H9 (cell line): ENCODE measurements at regions not wholly inside any gene's neighbourhood (a gene's known extent, or its start where the extent isn't known, plus 50 kb on each side); places are given as distances from the start of the nearest gene placed in this dataset.

Experiments
- DNase-seq: peaks from one replicate; pipeline ENCODE4 v3.0.0-alpha.2; 2017
- H2AFZ ChIP-seq: one replicate; pipeline ENCODE4 v1.6.1; 2013; ENCODE audit warnings: mild to moderate bottlenecking, low read length, control low read depth, moderate library complexity
- H2AK5ac ChIP-seq: 2 replicates; pipeline ENCODE4 v1.6.1; 2013; ENCODE audit warnings: low read length, control low read depth, mixed read lengths; ENCODE audit not compliant: insufficient read length
- H2BK120ac ChIP-seq: one replicate; pipeline ENCODE4 v1.6.1; 2013; ENCODE audit warnings: low read depth, mild to moderate bottlenecking, low read length, control low read depth, inconsistent platforms; ENCODE audit not compliant: poor library complexity, severe bottlenecking
- H2BK12ac ChIP-seq: 2 replicates; pipeline ENCODE4 v1.6.1; 2013; ENCODE audit warnings: low read length, control low read depth, mixed read lengths, low read depth; ENCODE audit not compliant: insufficient read length
- H2BK15ac ChIP-seq: 2 replicates; pipeline ENCODE4 v1.6.1; 2013; ENCODE audit warnings: low read depth, low read length, control low read depth
- H2BK20ac ChIP-seq: one replicate; pipeline ENCODE4 v1.6.1; 2013; ENCODE audit warnings: low read depth, mild to moderate bottlenecking, low read length, control low read depth, inconsistent platforms; ENCODE audit not compliant: poor library complexity, severe bottlenecking
- H2BK5ac ChIP-seq: 2 replicates; pipeline ENCODE4 v1.6.1; 2013; ENCODE audit warnings: low read length, control low read depth, mixed read lengths; ENCODE audit not compliant: insufficient read length
- H3K14ac ChIP-seq: 2 replicates; pipeline ENCODE4 v1.6.1; 2013; ENCODE audit warnings: low read length, control low read depth; ENCODE audit not compliant: insufficient read depth
- H3K18ac ChIP-seq: 2 replicates; pipeline ENCODE4 v1.6.1; 2013; ENCODE audit warnings: low read depth, mild to moderate bottlenecking, mixed read lengths, low read length, control low read depth; ENCODE audit not compliant: insufficient read length
- H3K23ac ChIP-seq: 2 replicates; pipeline ENCODE4 v1.6.1; 2013; ENCODE audit warnings: low read length, control low read depth, mixed read lengths, low read depth; ENCODE audit not compliant: insufficient read length
- H3K23me2 ChIP-seq: 2 replicates; pipeline ENCODE4 v1.6.1; 2013; ENCODE audit warnings: low read depth, mild to moderate bottlenecking, mixed read lengths, low read length, control low read depth; ENCODE audit not compliant: insufficient read length, poor library complexity, severe bottlenecking
- H3K27ac ChIP-seq: 2 replicates; pipeline ENCODE4 v1.5.1; 2013; ENCODE audit warnings: low read length, control low read depth, mixed read lengths, low read depth; ENCODE audit not compliant: insufficient read length
- H3K27me3 ChIP-seq: 2 replicates; pipeline ENCODE4 v1.6.1; 2013; ENCODE audit warnings: low read length, control low read depth, inconsistent platforms; ENCODE audit not compliant: insufficient read depth
- H3K4ac ChIP-seq: 2 replicates; pipeline ENCODE4 v1.6.1; 2013; ENCODE audit warnings: low read depth, mild to moderate bottlenecking, control low read depth, inconsistent platforms, low read length, moderate library complexity
- H3K4me1 ChIP-seq: 2 replicates; pipeline ENCODE4 v1.6.1; 2013; ENCODE audit warnings: low read length, control low read depth, inconsistent platforms; ENCODE audit not compliant: insufficient read depth
- H3K4me2 ChIP-seq: 2 replicates; pipeline ENCODE4 v1.6.1; 2013; ENCODE audit warnings: low read length, control low read depth, mixed read lengths; ENCODE audit not compliant: insufficient read length, insufficient read depth
- H3K56ac ChIP-seq: 2 replicates; pipeline ENCODE4 v1.6.1; 2013; ENCODE audit warnings: low read depth, mild to moderate bottlenecking, mixed read lengths, low read length, control low read depth; ENCODE audit not compliant: insufficient read length
- H3K79me1 ChIP-seq: 2 replicates; pipeline ENCODE4 v1.6.1; 2013; ENCODE audit warnings: low read depth, mild to moderate bottlenecking, moderate library complexity, low read length, control low read depth, inconsistent platforms; ENCODE audit not compliant: insufficient read depth, poor library complexity, severe bottlenecking
- H3K79me2 ChIP-seq: 2 replicates; pipeline ENCODE4 v1.6.1; 2013; ENCODE audit warnings: low read length, control low read depth, inconsistent platforms; ENCODE audit not compliant: insufficient read depth
- H3K9ac ChIP-seq: 2 replicates; pipeline ENCODE4 v1.6.1; 2013; ENCODE audit warnings: low read length, control low read depth, mixed read lengths; ENCODE audit not compliant: insufficient read length; ENCODE audit errors: extremely low read depth
- H3K9me3 ChIP-seq: one replicate; pipeline ENCODE4 v1.6.1; 2013; ENCODE audit warnings: low read depth, low read length, inconsistent platforms; ENCODE audit not compliant: control insufficient read depth
- H3T11ph ChIP-seq: one replicate; pipeline ENCODE4 v1.6.1; 2013; ENCODE audit warnings: mild to moderate bottlenecking, low read length, control low read depth, inconsistent platforms
- H4K20me1 ChIP-seq: one replicate; pipeline ENCODE4 v1.6.1; 2013; ENCODE audit not compliant: control insufficient read depth, insufficient read length, insufficient read depth
- H4K5ac ChIP-seq: 2 replicates; pipeline ENCODE4 v1.6.1; 2013; ENCODE audit warnings: low read depth, mild to moderate bottlenecking, mixed read lengths, low read length, control low read depth; ENCODE audit not compliant: insufficient read length
- H4K8ac ChIP-seq: replicated peaks from 2 replicates; pipeline ENCODE4 v1.6.1; 2013; ENCODE audit warnings: low read length, control low read depth, mixed read lengths, low read depth; ENCODE audit not compliant: insufficient read length
- H4K91ac ChIP-seq: 2 replicates; pipeline ENCODE4 v1.6.1; 2013; ENCODE audit warnings: low read depth, mild to moderate bottlenecking, moderate library complexity, mixed read lengths, low read length, control low read depth; ENCODE audit not compliant: insufficient read length
- H3K27ac Mint-ChIP-seq, 3 experiments: 2 replicates in 2 of 3; 3 replicates in 1 of 3; pipeline ENCODE4 v1.8.0; 2020 to 2021; ENCODE audit warnings: mixed read lengths in 3 of 3, mild to moderate bottlenecking in 1 of 3, moderate library complexity in 1 of 3
- H3K27me3 Mint-ChIP-seq: 2 replicates; pipeline ENCODE4 v1.8.0; 2021; ENCODE audit warnings: low read depth, mild to moderate bottlenecking, moderate library complexity, mixed read lengths
- H3K36me3 Mint-ChIP-seq, 3 experiments: 2 replicates in 2 of 3; 3 replicates in 1 of 3; pipeline ENCODE4 v1.8.0; 2020 to 2021; ENCODE audit warnings: low read depth in 3 of 3, mixed read lengths in 3 of 3; ENCODE audit not compliant: insufficient read depth in 1 of 3
- H3K4me1 Mint-ChIP-seq, 2 experiments: 2 replicates each; pipeline ENCODE4 v1.8.0; 2020; ENCODE audit warnings: mixed read lengths in 2 of 2
- H3K4me3 Mint-ChIP-seq, 2 experiments: 2 replicates in 1 of 2; 3 replicates in 1 of 2; pipeline ENCODE4 v1.8.0; 2020 to 2021; ENCODE audit warnings: mild to moderate bottlenecking in 2 of 2, mixed read lengths in 2 of 2, moderate library complexity in 1 of 2
- H3K9me3 Mint-ChIP-seq, 2 experiments: 2 replicates in 1 of 2; 3 replicates in 1 of 2; pipeline ENCODE4 v1.8.0; 2020; ENCODE audit warnings: mild to moderate bottlenecking in 2 of 2, mixed read lengths in 2 of 2, moderate library complexity in 1 of 2
- CTCF ChIP-seq: fragments of 200-600 bp; sonication (generic); conservative IDR thresholded peaks from 3 replicates; pipeline ENCODE4 v1.8.0; 2021; ENCODE audit warnings: antibody characterized with exemption, mild to moderate bottlenecking
- WGBS: extraction: QIAGEN DNeasy Blood & Tissue Kit; methylation state at CpG from one replicate; pipeline ENCODE4 v1.1.7; 2013; ENCODE audit warnings: missing lambda C conversion rate, low lambda C conversion rate, mixed read lengths; ENCODE audit not compliant: insufficient read length; ENCODE audit errors: extremely low coverage; 5-methylcytosine and 5-hydroxymethylcytosine counted together

GRCh38 chr10:45151467-45152214 is 150.9 kb downstream of the ZNF22 start:
- Histone ChIP-seq H3K23ac (no peak overlapping the region), H2BK12ac (no peak overlapping the region), H3K4me2 (no peak overlapping the region), H3K4me1 (no peaks in the 10 kb centered on the region), H2BK120ac (no peak overlapping the region), H3K79me2 (no peaks in the 10 kb centered on the region), H3K18ac (no peak overlapping the region), H3T11ph (no peak overlapping the region), H2AK5ac (no peak overlapping the region), H3K23me2 (no peaks in the 10 kb centered on the region), H2BK5ac (no peak overlapping the region), H2BK15ac (no peak overlapping the region), H3K56ac (no peak overlapping the region), H3K9me3 (no peaks in the 10 kb centered on the region), H3K9ac (no peak overlapping the region), H3K14ac (no peak overlapping the region), H2AFZ (no peak overlapping the region), H4K91ac (no peak overlapping the region), H2BK20ac (no peak overlapping the region), H3K4ac (no peak overlapping the region), H4K8ac (no peak overlapping the region), H3K27ac (no peak overlapping the region), H4K5ac (no peak overlapping the region), H3K27me3 (no peaks in the 10 kb centered on the region), H3K79me1 (no peaks in the 10 kb centered on the region), H4K20me1 (no peaks in the 10 kb centered on the region)
- Mint-ChIP-seq H3K4me3 (no peak overlapping the region), H3K36me3 (no peaks in the 10 kb centered on the region), H3K9me3 (no peaks in the 10 kb centered on the region), H3K27ac (no peak overlapping the region), H3K4me1 (peaks cover 5 to 6% of the 10 kb centered on the region in 2 experiments; a peak in 3 of 4 replicates), H3K27me3 (no peaks in the 10 kb centered on the region)
- no CpG with 5 or more reads among the region's 18 CpGs for WGBS
- DNase-seq = no peak
- no peak for TF ChIP-seq CTCF
